ENCODE measurements at regions not wholly inside any gene's neighbourhood (a gene's known extent, or its start where the extent isn't known, plus 50 kb on each side); places are given as distances from the start of the nearest gene placed in this dataset.

- no peak for TF ChIP-seq CTCF (IDR thresholded peaks at IDR 0.05; ENCODE audit: insufficient read depth, low read depth, low read length)
- no peak for TF ChIP-seq EZH2 (IDR thresholded peaks at IDR 0.05; ENCODE audit: insufficient read depth, low read length)
Observed at GRCh38 chr11:104765401-104766095, 132.7 kb downstream of the CASP12 start.
